H1 (cell line): ENCODE measurements at regions not wholly inside any gene's neighbourhood (a gene's known extent, or its start where the extent isn't known, plus 50 kb on each side); places are given as distances from the start of the nearest gene placed in this dataset.
A peak's percentile ranks its signal among the peaks of the same experiment; 100 is the strongest.

Experiments
- JUN ChIP-seq: IDR thresholded peaks from 2 replicates; pipeline ENCODE4 v1.6.1; 2011; ENCODE audit warnings: low read depth, mild to moderate bottlenecking, improper control_type of control experiment, low read length
- TF ChIP-seq, protein P1 (sequence below): fragments of 300-600 bp; sonication (generic); IDR thresholded peaks from 2 replicates; pipeline ENCODE4 v1.7.1; 2012; ENCODE audit warnings: low read length, moderate library complexity, mild to moderate bottlenecking, inconsistent platforms; ENCODE audit not compliant: insufficient replicate concordance

GRCh38 chr6:109892451-109893435, 85.4 kb upstream of the GPR6 start (continued):
- TF ChIP-seq, protein P1, sequence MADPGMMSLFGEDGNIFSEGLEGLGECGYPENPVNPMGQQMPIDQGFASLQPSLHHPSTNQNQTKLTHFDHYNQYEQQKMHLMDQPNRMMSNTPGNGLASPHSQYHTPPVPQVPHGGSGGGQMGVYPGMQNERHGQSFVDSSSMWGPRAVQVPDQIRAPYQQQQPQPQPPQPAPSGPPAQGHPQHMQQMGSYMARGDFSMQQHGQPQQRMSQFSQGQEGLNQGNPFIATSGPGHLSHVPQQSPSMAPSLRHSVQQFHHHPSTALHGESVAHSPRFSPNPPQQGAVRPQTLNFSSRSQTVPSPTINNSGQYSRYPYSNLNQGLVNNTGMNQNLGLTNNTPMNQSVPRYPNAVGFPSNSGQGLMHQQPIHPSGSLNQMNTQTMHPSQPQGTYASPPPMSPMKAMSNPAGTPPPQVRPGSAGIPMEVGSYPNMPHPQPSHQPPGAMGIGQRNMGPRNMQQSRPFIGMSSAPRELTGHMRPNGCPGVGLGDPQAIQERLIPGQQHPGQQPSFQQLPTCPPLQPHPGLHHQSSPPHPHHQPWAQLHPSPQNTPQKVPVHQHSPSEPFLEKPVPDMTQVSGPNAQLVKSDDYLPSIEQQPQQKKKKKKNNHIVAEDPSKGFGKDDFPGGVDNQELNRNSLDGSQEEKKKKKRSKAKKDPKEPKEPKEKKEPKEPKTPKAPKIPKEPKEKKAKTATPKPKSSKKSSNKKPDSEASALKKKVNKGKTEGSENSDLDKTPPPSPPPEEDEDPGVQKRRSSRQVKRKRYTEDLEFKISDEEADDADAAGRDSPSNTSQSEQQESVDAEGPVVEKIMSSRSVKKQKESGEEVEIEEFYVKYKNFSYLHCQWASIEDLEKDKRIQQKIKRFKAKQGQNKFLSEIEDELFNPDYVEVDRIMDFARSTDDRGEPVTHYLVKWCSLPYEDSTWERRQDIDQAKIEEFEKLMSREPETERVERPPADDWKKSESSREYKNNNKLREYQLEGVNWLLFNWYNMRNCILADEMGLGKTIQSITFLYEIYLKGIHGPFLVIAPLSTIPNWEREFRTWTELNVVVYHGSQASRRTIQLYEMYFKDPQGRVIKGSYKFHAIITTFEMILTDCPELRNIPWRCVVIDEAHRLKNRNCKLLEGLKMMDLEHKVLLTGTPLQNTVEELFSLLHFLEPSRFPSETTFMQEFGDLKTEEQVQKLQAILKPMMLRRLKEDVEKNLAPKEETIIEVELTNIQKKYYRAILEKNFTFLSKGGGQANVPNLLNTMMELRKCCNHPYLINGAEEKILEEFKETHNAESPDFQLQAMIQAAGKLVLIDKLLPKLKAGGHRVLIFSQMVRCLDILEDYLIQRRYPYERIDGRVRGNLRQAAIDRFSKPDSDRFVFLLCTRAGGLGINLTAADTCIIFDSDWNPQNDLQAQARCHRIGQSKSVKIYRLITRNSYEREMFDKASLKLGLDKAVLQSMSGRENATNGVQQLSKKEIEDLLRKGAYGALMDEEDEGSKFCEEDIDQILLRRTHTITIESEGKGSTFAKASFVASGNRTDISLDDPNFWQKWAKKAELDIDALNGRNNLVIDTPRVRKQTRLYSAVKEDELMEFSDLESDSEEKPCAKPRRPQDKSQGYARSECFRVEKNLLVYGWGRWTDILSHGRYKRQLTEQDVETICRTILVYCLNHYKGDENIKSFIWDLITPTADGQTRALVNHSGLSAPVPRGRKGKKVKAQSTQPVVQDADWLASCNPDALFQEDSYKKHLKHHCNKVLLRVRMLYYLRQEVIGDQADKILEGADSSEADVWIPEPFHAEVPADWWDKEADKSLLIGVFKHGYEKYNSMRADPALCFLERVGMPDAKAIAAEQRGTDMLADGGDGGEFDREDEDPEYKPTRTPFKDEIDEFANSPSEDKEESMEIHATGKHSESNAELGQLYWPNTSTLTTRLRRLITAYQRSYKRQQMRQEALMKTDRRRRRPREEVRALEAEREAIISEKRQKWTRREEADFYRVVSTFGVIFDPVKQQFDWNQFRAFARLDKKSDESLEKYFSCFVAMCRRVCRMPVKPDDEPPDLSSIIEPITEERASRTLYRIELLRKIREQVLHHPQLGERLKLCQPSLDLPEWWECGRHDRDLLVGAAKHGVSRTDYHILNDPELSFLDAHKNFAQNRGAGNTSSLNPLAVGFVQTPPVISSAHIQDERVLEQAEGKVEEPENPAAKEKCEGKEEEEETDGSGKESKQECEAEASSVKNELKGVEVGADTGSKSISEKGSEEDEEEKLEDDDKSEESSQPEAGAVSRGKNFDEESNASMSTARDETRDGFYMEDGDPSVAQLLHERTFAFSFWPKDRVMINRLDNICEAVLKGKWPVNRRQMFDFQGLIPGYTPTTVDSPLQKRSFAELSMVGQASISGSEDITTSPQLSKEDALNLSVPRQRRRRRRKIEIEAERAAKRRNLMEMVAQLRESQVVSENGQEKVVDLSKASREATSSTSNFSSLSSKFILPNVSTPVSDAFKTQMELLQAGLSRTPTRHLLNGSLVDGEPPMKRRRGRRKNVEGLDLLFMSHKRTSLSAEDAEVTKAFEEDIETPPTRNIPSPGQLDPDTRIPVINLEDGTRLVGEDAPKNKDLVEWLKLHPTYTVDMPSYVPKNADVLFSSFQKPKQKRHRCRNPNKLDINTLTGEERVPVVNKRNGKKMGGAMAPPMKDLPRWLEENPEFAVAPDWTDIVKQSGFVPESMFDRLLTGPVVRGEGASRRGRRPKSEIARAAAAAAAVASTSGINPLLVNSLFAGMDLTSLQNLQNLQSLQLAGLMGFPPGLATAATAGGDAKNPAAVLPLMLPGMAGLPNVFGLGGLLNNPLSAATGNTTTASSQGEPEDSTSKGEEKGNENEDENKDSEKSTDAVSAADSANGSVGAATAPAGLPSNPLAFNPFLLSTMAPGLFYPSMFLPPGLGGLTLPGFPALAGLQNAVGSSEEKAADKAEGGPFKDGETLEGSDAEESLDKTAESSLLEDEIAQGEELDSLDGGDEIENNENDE, result peak; percentile 94
- no peak for TF ChIP-seq JUN
